IMR-90 (cell line): ENCODE measurements at regions not wholly inside any gene's neighbourhood (a gene's known extent, or its start where the extent isn't known, plus 50 kb on each side); places are given as distances from the start of the nearest gene placed in this dataset.

ENCODE experiments used
- ATAC-seq: fragments of 200-7000 bp; cut with Tn5 transposase; 2 replicates; pipeline ENCODE4 v1.9.1; 2020; ENCODE audit warnings: low read depth, mild to moderate bottlenecking, moderate library complexity
- BruUV-seq: library from RNA; stranded (reverse); fragments of 400-500 nt; replicated peaks from 2 replicates; lab custom pipeline; 2021; lab: Mats Ljungman, UMichigan
- CTCF ChIA-PET: fragments of 300-600 bp; formaldehyde crosslinking; extraction: SDS; loops from one replicate; lab custom pipeline; 2021; ENCODE audit warnings: antibody characterized with exemption; lab: Yijun Ruan, JAX
- POLR2A ChIA-PET: fragments of 300-600 bp; sonication (Branson Sonifier 250); formaldehyde crosslinking; loops from one replicate; lab custom pipeline; 2022; ENCODE audit warnings: antibody characterized with exemption; ENCODE audit not compliant: unreplicated experiment; lab: Charles Lee
- DNase-seq: peaks from one replicate; pipeline ENCODE4 v3.0.0; 2013
- H2AFZ ChIP-seq: replicated peaks from 2 replicates; pipeline ENCODE3; 2013; ENCODE audit warnings: low read length, mild to moderate bottlenecking; ENCODE audit not compliant: poor library complexity
- H2AK5ac ChIP-seq: 2 replicates; pipeline ENCODE4 v1.6.1; 2013; ENCODE audit warnings: low read depth, low read length, inconsistent platforms
- H2AK9ac ChIP-seq: replicated peaks from 2 replicates; pipeline ENCODE3; 2013; ENCODE audit warnings: mild to moderate bottlenecking, low read depth, low read length, moderate library complexity; ENCODE audit not compliant: poor library complexity
- H2BK120ac ChIP-seq: 2 replicates; pipeline ENCODE4 v1.6.1; 2013; ENCODE audit warnings: low read depth, low read length, inconsistent platforms
- H2BK15ac ChIP-seq: 3 replicates; pipeline ENCODE4 v1.6.1; 2013; ENCODE audit warnings: low read depth, low read length, inconsistent platforms
- H2BK20ac ChIP-seq: 2 replicates; pipeline ENCODE4 v1.6.1; 2013; ENCODE audit warnings: low read depth, mild to moderate bottlenecking, inconsistent platforms, low read length, moderate library complexity
- H2BK5ac ChIP-seq: 2 replicates; pipeline ENCODE4 v1.6.1; 2013; ENCODE audit warnings: mild to moderate bottlenecking, low read depth, low read length, inconsistent platforms; ENCODE audit not compliant: poor library complexity, severe bottlenecking
- H3K14ac ChIP-seq: replicated peaks from 2 replicates; pipeline ENCODE4 v1.6.1; 2013; ENCODE audit warnings: low read depth, low read length, inconsistent platforms
- H3K18ac ChIP-seq: 2 replicates; pipeline ENCODE4 v1.6.1; 2013; ENCODE audit warnings: low read depth, low read length, control low read depth
- H3K23ac ChIP-seq: 2 replicates; pipeline ENCODE4 v1.6.1; 2013; ENCODE audit warnings: low read depth, low read length, inconsistent platforms
- H3K27ac ChIP-seq: 2 replicates; pipeline ENCODE4 v1.5.1; 2013; ENCODE audit warnings: mild to moderate bottlenecking, control low read depth, low read length; ENCODE audit not compliant: insufficient read depth
- H3K27me3 ChIP-seq: 2 replicates; pipeline ENCODE4 v1.6.1; 2013; ENCODE audit warnings: low read length; ENCODE audit not compliant: control insufficient read depth, insufficient read depth
- H3K36me3 ChIP-seq: 2 replicates; pipeline ENCODE4 v1.6.1; 2013; ENCODE audit warnings: low read length, mixed read lengths; ENCODE audit not compliant: control insufficient read depth, insufficient read depth
- H3K4ac ChIP-seq: 2 replicates; pipeline ENCODE4 v1.6.1; 2013; ENCODE audit warnings: low read depth, low read length, inconsistent platforms
- H3K4me1 ChIP-seq: 2 replicates; pipeline ENCODE4 v1.6.1; 2013; ENCODE audit warnings: low read length, mixed read lengths; ENCODE audit not compliant: control insufficient read depth, insufficient read depth
- H3K4me2 ChIP-seq: 2 replicates; pipeline ENCODE4 v1.6.1; 2013; ENCODE audit warnings: low read depth, mild to moderate bottlenecking, control low read depth, low read length, moderate library complexity
- H3K4me3 ChIP-seq: 2 replicates; pipeline ENCODE4 v1.5.1; 2013; ENCODE audit warnings: low read depth, mild to moderate bottlenecking, control low read depth, low read length, moderate library complexity; ENCODE audit not compliant: insufficient read depth
- H3K56ac ChIP-seq: 2 replicates; pipeline ENCODE4 v1.6.1; 2013; ENCODE audit warnings: low read length, inconsistent platforms; ENCODE audit not compliant: insufficient read depth; ENCODE audit errors: extremely low read depth
- H3K79me1 ChIP-seq, 2 experiments: 2 replicates each; pipeline ENCODE4 v1.6.1; 2013; ENCODE audit warnings: low read length in 2 of 2, inconsistent platforms in 1 of 2, low read depth in 1 of 2
- H3K9ac ChIP-seq: 2 replicates; pipeline ENCODE4 v1.6.1; 2013; ENCODE audit warnings: low read depth, low read length, control low read depth
- H3K9me1 ChIP-seq: 2 replicates; pipeline ENCODE4 v1.6.1; 2013; ENCODE audit warnings: low read length, inconsistent platforms; ENCODE audit not compliant: insufficient read depth
- H3K9me3 ChIP-seq: 2 replicates; pipeline ENCODE4 v1.6.1; 2013; ENCODE audit warnings: low read length; ENCODE audit not compliant: control insufficient read depth, insufficient read depth
- H4K20me1 ChIP-seq: 2 replicates; pipeline ENCODE4 v1.6.1; 2013; ENCODE audit warnings: low read length, inconsistent platforms; ENCODE audit not compliant: insufficient read depth
- H4K5ac ChIP-seq: 2 replicates; pipeline ENCODE4 v1.6.1; 2013; ENCODE audit warnings: mild to moderate bottlenecking, low read depth, low read length, control low read depth
- H4K8ac ChIP-seq, 2 experiments: 2 replicates each; pipeline ENCODE4 v1.6.1; 2013; ENCODE audit warnings: low read depth in 2 of 2, low read length in 2 of 2, control low read depth in 1 of 2, inconsistent platforms in 1 of 2
- H4K91ac ChIP-seq: 2 replicates; pipeline ENCODE4 v1.6.1; 2013; ENCODE audit warnings: low read depth, low read length, inconsistent platforms; ENCODE audit not compliant: insufficient read depth
- BHLHE40 ChIP-seq: fragments of 150-350 bp; IDR thresholded peaks from 2 replicates; pipeline ENCODE4 v1.6.1; 2016; ENCODE audit warnings: mild to moderate bottlenecking, low read depth, low read length
- CEBPB ChIP-seq: IDR thresholded peaks from 2 replicates; pipeline ENCODE4 v1.6.1; 2012; ENCODE audit warnings: low read depth, low read length, improper control_type of control experiment
- CHD1 ChIP-seq: IDR thresholded peaks from 2 replicates; pipeline ENCODE4 v1.6.1; 2012; ENCODE audit warnings: low read depth, low read length, improper control_type of control experiment
- FOS ChIP-seq: fragments of 150-350 bp; IDR thresholded peaks from 2 replicates; pipeline ENCODE4 v1.6.1; 2016; ENCODE audit warnings: low read depth, low read length
- MAZ ChIP-seq: IDR thresholded peaks from 2 replicates; pipeline ENCODE4 v1.6.1; 2012; ENCODE audit warnings: low read depth, mild to moderate bottlenecking, low read length, improper control_type of control experiment, moderate library complexity, borderline replicate concordance
- MXI1 ChIP-seq: IDR thresholded peaks from 2 replicates; pipeline ENCODE4 v1.6.1; 2012; ENCODE audit warnings: low read depth, mild to moderate bottlenecking, low read length, moderate library complexity, borderline replicate concordance
- NFE2L2 ChIP-seq: fragments of 150-350 bp; IDR thresholded peaks from 2 replicates; pipeline ENCODE4 v1.6.1; 2016; ENCODE audit warnings: low read depth, mild to moderate bottlenecking, low read length
- POLR2A ChIP-seq: IDR thresholded peaks from 2 replicates; pipeline ENCODE4 v1.6.1; 2012; ENCODE audit warnings: mild to moderate bottlenecking, low read depth, low read length
- RAD21 ChIP-seq: IDR thresholded peaks from 2 replicates; pipeline ENCODE4 v1.6.1; 2012; ENCODE audit warnings: low read length, improper control_type of control experiment
- RCOR1 ChIP-seq: IDR thresholded peaks from 2 replicates; pipeline ENCODE4 v1.6.1; 2012; ENCODE audit warnings: mild to moderate bottlenecking, low read length, improper control_type of control experiment; ENCODE audit not compliant: insufficient replicate concordance
- SMC3 ChIP-seq: fragments of 150-350 bp; IDR thresholded peaks from 2 replicates; pipeline ENCODE4 v1.6.1; 2016; ENCODE audit warnings: low read depth, mild to moderate bottlenecking, antibody characterized with exemption, low read length, moderate library complexity
- WGBS, 2 experiments: methylation state at CpG; one replicate each; pipeline versions ENCODE4 v1.1.5 to v1.1.7; 2013; ENCODE audit warnings: missing lambda C conversion rate in 2 of 2; ENCODE audit not compliant: insufficient read length in 1 of 2; ENCODE audit errors: extremely low coverage in 2 of 2; 5-methylcytosine and 5-hydroxymethylcytosine counted together
- dilution Hi-C: fragments of 300-500 bp; cut with HindIII; formaldehyde crosslinking; loops from one replicate; pipeline ENCODE4 v1.14.3; 2018; ENCODE audit warnings: low sequenced_read_pairs; ENCODE audit not compliant: unreplicated experiment
- in situ Hi-C: fragments of 300-500 bp; cut with MboI; formaldehyde crosslinking; loops from 3 replicates; pipeline ENCODE4 v1.14.3; 2019; ENCODE audit warnings: low sequenced_read_pairs, inconsistent platforms, mixed read lengths
- intact Hi-C: fragments of 100-400 bp; cut with micrococcal nuclease; formaldehyde crosslinking; loops from 2 replicates; pipeline ENCODE4 v1.10.0; 2022
- TF ChIP-seq, protein P1 (sequence below): conservative IDR thresholded peaks from 2 replicates; pipeline ENCODE4 v1.5.1; 2012; ENCODE audit warnings: mild to moderate bottlenecking, low read depth, low read length, improper control_type of control experiment
- TF ChIP-seq, protein P2 (sequence below): fragments of 150-350 bp; IDR thresholded peaks from 2 replicates; pipeline ENCODE4 v1.6.1; 2016; ENCODE audit warnings: low read depth, mild to moderate bottlenecking, low read length, moderate library complexity, borderline replicate concordance
- TF ChIP-seq, protein P3 (sequence below): fragments of 150-350 bp; IDR thresholded peaks from 2 replicates; pipeline ENCODE4 v1.6.1; 2017; ENCODE audit warnings: mild to moderate bottlenecking, antibody characterized with exemption, low read length, low read depth

DNA sequence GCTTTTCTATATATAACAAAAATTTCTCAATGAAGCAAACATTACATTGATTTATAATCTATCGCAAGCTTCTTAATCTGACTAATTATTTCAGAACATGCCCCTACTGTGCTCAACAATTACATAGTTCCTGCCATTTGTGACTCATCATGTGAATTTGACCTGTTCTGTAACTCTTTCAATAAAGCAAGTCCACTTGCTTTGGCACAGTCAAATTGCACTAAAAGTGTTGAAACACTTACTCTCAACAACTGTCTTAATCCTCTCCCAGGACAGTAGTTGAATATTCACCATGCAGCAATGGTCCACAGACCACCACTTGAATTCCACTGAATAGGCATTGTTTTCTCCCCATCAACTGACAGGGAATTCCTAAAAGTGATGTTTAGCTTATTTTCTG is 67.7 kb upstream of the SPTLC3 start:
- no TSS peak for BruUV-seq
- in situ Hi-C loops (no loop called here), dilution Hi-C loops (no loop called here), intact Hi-C loops (no loop called here)
- Histone ChIP-seq H3K27ac (no peak overlapping the region), H2AK9ac (no peak overlapping the region), H4K5ac (no peak overlapping the region), H3K56ac (no peak overlapping the region), H3K27me3 (no peaks in the 10 kb centered on the region), H3K4me2 (no peak overlapping the region), H3K18ac (no peak overlapping the region), H2AFZ (no peak overlapping the region), H4K20me1 (no peaks in the 10 kb centered on the region), H3K23ac (no peak overlapping the region), H2BK15ac (no peak overlapping the region), H3K14ac (no peak overlapping the region), H2AK5ac (no peak overlapping the region), H4K8ac (no peak overlapping the region), H3K79me1 (no peaks in the 10 kb centered on the region), H3K4me1 (no peaks in the 10 kb centered on the region; the same call in 1 of the 2 replicates), H2BK120ac (no peak overlapping the region), H3K9ac (no peak overlapping the region), H2BK20ac (no peak overlapping the region), H3K9me1 (no peaks in the 10 kb centered on the region), H3K9me3 (no peaks in the 10 kb centered on the region), H3K4me3 (no peak overlapping the region), H2BK5ac (no peak overlapping the region), H4K91ac (no peak overlapping the region), H3K36me3 (no peaks in the 10 kb centered on the region), H3K4ac (no peak overlapping the region)
- ChIA-PET CTCF (no interaction called here), POLR2A (no interaction called here)
- DNase-seq (no peak), ATAC-seq (no peak)
- no CpG with 5 or more reads among the region's 1 CpG for WGBS, 2 experiments
- TF ChIP-seq CHD1 (no peak), MXI1 (no peak), RAD21 (no peak), NFE2L2 (no peak), CEBPB (no peak), POLR2A (no peak), SMC3 (no peak), FOS (no peak), BHLHE40 (no peak), RCOR1 (no peak), MAZ (no peak)
- TF ChIP-seq, protein P1, sequence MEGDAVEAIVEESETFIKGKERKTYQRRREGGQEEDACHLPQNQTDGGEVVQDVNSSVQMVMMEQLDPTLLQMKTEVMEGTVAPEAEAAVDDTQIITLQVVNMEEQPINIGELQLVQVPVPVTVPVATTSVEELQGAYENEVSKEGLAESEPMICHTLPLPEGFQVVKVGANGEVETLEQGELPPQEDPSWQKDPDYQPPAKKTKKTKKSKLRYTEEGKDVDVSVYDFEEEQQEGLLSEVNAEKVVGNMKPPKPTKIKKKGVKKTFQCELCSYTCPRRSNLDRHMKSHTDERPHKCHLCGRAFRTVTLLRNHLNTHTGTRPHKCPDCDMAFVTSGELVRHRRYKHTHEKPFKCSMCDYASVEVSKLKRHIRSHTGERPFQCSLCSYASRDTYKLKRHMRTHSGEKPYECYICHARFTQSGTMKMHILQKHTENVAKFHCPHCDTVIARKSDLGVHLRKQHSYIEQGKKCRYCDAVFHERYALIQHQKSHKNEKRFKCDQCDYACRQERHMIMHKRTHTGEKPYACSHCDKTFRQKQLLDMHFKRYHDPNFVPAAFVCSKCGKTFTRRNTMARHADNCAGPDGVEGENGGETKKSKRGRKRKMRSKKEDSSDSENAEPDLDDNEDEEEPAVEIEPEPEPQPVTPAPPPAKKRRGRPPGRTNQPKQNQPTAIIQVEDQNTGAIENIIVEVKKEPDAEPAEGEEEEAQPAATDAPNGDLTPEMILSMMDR, result no peak
- TF ChIP-seq, protein P2, sequence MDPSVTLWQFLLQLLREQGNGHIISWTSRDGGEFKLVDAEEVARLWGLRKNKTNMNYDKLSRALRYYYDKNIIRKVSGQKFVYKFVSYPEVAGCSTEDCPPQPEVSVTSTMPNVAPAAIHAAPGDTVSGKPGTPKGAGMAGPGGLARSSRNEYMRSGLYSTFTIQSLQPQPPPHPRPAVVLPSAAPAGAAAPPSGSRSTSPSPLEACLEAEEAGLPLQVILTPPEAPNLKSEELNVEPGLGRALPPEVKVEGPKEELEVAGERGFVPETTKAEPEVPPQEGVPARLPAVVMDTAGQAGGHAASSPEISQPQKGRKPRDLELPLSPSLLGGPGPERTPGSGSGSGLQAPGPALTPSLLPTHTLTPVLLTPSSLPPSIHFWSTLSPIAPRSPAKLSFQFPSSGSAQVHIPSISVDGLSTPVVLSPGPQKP, result no peak
- TF ChIP-seq, protein P3, sequence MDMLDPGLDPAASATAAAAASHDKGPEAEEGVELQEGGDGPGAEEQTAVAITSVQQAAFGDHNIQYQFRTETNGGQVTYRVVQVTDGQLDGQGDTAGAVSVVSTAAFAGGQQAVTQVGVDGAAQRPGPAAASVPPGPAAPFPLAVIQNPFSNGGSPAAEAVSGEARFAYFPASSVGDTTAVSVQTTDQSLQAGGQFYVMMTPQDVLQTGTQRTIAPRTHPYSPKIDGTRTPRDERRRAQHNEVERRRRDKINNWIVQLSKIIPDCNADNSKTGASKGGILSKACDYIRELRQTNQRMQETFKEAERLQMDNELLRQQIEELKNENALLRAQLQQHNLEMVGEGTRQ, result no peak
